Body of pancreas (tissue), 4 donors: ENCODE measurements at regions not wholly inside any gene's neighbourhood (a gene's known extent, or its start where the extent isn't known, plus 50 kb on each side); places are given as distances from the start of the nearest gene placed in this dataset.

ENCODE experiments used
- POLR2A ChIP-seq, 3 donors: fragments of 450-650 bp; IDR thresholded peaks; one replicate each; pipeline ENCODE4 v1.6.1; 2016; ENCODE audit warnings: antibody characterized with exemption in 3 of 3, mild to moderate bottlenecking in 2 of 3
- TF ChIP-seq, protein P1 (sequence below), 7 experiments: fragments of 450-650 bp in 4 of 7; fragments of 200-600 bp in 3 of 7; sonication (generic) in 3 of 7; IDR thresholded peaks; one replicate each; pipeline ENCODE4 v1.5.1; 2016 to 2019; ENCODE audit warnings: antibody characterized with exemption in 7 of 7

DNA sequence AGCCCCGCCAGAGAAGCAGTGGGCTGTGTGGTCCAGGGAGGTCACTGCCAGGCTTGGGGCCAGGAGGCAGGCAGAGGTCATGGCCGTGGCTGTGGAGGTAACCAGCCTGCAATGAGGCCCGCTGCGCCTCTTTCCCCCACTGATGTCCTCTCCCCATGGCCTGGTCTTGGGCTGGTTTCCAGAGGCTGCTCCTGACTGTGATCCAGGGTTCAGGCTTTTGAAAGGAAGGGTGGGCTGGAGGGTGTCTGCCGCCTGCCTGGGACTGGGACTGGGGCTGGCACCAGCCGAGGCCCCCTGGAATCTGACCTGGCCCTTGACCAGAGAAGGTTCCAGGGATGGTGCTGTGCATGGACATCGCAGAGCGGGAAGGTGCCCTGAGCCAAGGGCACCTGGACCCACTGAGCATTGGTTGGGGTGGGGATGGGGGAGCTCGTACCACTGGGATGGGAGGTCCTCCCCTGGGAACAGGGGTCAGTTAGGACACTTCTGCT is 59.6 kb upstream of the THY1 start:
- TF ChIP-seq, protein P1, sequence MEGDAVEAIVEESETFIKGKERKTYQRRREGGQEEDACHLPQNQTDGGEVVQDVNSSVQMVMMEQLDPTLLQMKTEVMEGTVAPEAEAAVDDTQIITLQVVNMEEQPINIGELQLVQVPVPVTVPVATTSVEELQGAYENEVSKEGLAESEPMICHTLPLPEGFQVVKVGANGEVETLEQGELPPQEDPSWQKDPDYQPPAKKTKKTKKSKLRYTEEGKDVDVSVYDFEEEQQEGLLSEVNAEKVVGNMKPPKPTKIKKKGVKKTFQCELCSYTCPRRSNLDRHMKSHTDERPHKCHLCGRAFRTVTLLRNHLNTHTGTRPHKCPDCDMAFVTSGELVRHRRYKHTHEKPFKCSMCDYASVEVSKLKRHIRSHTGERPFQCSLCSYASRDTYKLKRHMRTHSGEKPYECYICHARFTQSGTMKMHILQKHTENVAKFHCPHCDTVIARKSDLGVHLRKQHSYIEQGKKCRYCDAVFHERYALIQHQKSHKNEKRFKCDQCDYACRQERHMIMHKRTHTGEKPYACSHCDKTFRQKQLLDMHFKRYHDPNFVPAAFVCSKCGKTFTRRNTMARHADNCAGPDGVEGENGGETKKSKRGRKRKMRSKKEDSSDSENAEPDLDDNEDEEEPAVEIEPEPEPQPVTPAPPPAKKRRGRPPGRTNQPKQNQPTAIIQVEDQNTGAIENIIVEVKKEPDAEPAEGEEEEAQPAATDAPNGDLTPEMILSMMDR (IDR thresholded peaks at IDR 0.05), result no peak
- TF ChIP-seq POLR2A (IDR thresholded peaks at IDR 0.05), result no peak
